ENCODE measurements at regions not wholly inside any gene's neighbourhood (a gene's known extent, or its start where the extent isn't known, plus 50 kb on each side); places are given as distances from the start of the nearest gene placed in this dataset.

- Histone ChIP-seq H3K27ac (ENCODE audit: low read length) (peak overlapping the region; percentile 74), H3K4me3 (ENCODE audit: low read length) (peak overlapping the region; percentile 82), H2AFZ (ENCODE audit: low read depth, low read length) (peak overlapping the region; percentile 80), H3K4me1 (ENCODE audit: low read length) (peaks cover 49% of the 10 kb centered on the region), H3K9ac (ENCODE audit: low read length) (peak overlapping the region; percentile 87), H3K4me2 (ENCODE audit: low read length) (peak overlapping the region; percentile 96), H3K36me3 (replicated peaks; ENCODE audit: low read depth, low read length) (no peaks in the 10 kb centered on the region), H3K9me3 (ENCODE audit: insufficient read depth, low read length) (no peaks in the 10 kb centered on the region), H3K27me3 (ENCODE audit: low read depth, low read length) (no peaks in the 10 kb centered on the region), H4K20me1 (ENCODE audit: insufficient read depth, low read length) (no peaks in the 10 kb centered on the region), H3K79me2 (ENCODE audit: low read length) (no peaks in the 10 kb centered on the region)
- TF ChIP-seq EZH2phosphoT487 (IDR thresholded peaks at IDR 0.05; ENCODE audit: low read depth) (no peak), CTCF (IDR thresholded peaks at IDR 0.05; ENCODE audit: low read depth, low read length) (no peak)
These were observed 81.4 kb upstream of the CHD2 start for GRCh38 chr15:92818651-92819277.

- no peaks in the 10 kb centered on the region for H3K36me3 ChIP-seq (replicated peaks; ENCODE audit: low read depth, low read length)
These were observed 80.6 kb upstream of the CHD2 start for GRCh38 chr15:92819278-92820235.

GRCh38 chr15:92820236-92821021, 79.7 kb upstream of the CHD2 start:
- Histone ChIP-seq H3K79me2 (ENCODE audit: low read length) (no peaks in the 10 kb centered on the region), H3K36me3 (replicated peaks; ENCODE audit: low read depth, low read length) (no peaks in the 10 kb centered on the region), H3K27ac (ENCODE audit: low read length) (peak overlapping the region; percentile 74), H3K4me3 (ENCODE audit: low read length) (peak overlapping the region; percentile 82), H3K9ac (ENCODE audit: low read length) (peak overlapping the region; percentile 87), H2AFZ (ENCODE audit: low read depth, low read length) (peak overlapping the region; percentile 92), H3K4me2 (ENCODE audit: low read length) (peak overlapping the region; percentile 96), H3K9me3 (ENCODE audit: insufficient read depth, low read length) (no peaks in the 10 kb centered on the region), H3K27me3 (ENCODE audit: low read depth, low read length) (no peaks in the 10 kb centered on the region), H4K20me1 (ENCODE audit: insufficient read depth, low read length) (no peaks in the 10 kb centered on the region), H3K4me1 (ENCODE audit: low read length) (peaks cover 49% of the 10 kb centered on the region)
- TF ChIP-seq EZH2phosphoT487 (IDR thresholded peaks at IDR 0.05; ENCODE audit: low read depth): no peak
- no peak for TF ChIP-seq CTCF (IDR thresholded peaks at IDR 0.05; ENCODE audit: low read depth, low read length)

More at GRCh38 chr15:92819278-92820235, 80.6 kb upstream of the CHD2 start:
- H3K79me2 ChIP-seq (ENCODE audit: low read length): no peaks in the 10 kb centered on the region
- peaks cover 49% of the 10 kb centered on the region for H3K4me1 ChIP-seq (ENCODE audit: low read length)
- peak overlapping the region; percentile 82 for H3K4me3 ChIP-seq (ENCODE audit: low read length)
- H3K4me2 ChIP-seq (ENCODE audit: low read length): peak overlapping the region; percentile 96
- H2AFZ ChIP-seq (ENCODE audit: low read depth, low read length): peak overlapping the region; percentile 80
- no peaks in the 10 kb centered on the region for H3K9me3 ChIP-seq (ENCODE audit: insufficient read depth, low read length)
- no peaks in the 10 kb centered on the region for H3K27me3 ChIP-seq (ENCODE audit: low read depth, low read length)
- TF ChIP-seq EZH2phosphoT487 (IDR thresholded peaks at IDR 0.05; ENCODE audit: low read depth) (no peak), CTCF (IDR thresholded peaks at IDR 0.05; ENCODE audit: low read depth, low read length) (no peak)
- H3K9ac ChIP-seq (ENCODE audit: low read length): peak overlapping the region; percentile 87
- no peaks in the 10 kb centered on the region for H4K20me1 ChIP-seq (ENCODE audit: insufficient read depth, low read length)
- H3K27ac ChIP-seq (ENCODE audit: low read length): peak overlapping the region; percentile 74

Measured in OCI-LY3 (cell line).